Gastrocnemius medialis (tissue), 4 donors: ENCODE measurements at regions not wholly inside any gene's neighbourhood (a gene's known extent, or its start where the extent isn't known, plus 50 kb on each side); places are given as distances from the start of the nearest gene placed in this dataset.
"Not testable (repeated sequence)": the region's sequence is repeated elsewhere in the genome, so short reads cannot be mapped to it uniquely, and the experiment has no call there.

Source experiments
- CTCF ChIP-seq, 5 experiments: fragments of 450-650 bp in 3 of 5; fragments of 200-600 bp in 2 of 5; sonication (generic) in 2 of 5; IDR thresholded peaks in 4 of 5; conservative IDR thresholded peaks in 1 of 5; 1 replicate in 4 of 5; 2 replicates in 1 of 5; pipeline ENCODE4 v1.5.1; 2016 to 2019; ENCODE audit warnings: antibody characterized with exemption in 5 of 5, mild to moderate bottlenecking in 3 of 5, moderate library complexity in 3 of 5
- POLR2A ChIP-seq, 2 donors: fragments of 450-650 bp; IDR thresholded peaks; one replicate each; pipeline ENCODE4 v1.6.1; 2017; ENCODE audit warnings: antibody characterized with exemption in 2 of 2, mild to moderate bottlenecking in 2 of 2, moderate library complexity in 2 of 2

GRCh38 chr13:50396618-50397017, 381.4 kb downstream of the KCNRG start:
- not testable (repeated sequence) for TF ChIP-seq CTCF (IDR thresholded peaks at IDR 0.05 in 4 of 5, conservative IDR thresholded peaks at IDR 0.05 in 1 of 5); POLR2A (IDR thresholded peaks at IDR 0.05)
